Body of pancreas (tissue), 4 donors: ENCODE measurements at regions not wholly inside any gene's neighbourhood (a gene's known extent, or its start where the extent isn't known, plus 50 kb on each side); places are given as distances from the start of the nearest gene placed in this dataset.

Source experiments
- POLR2A ChIP-seq, 3 donors: fragments of 450-650 bp; IDR thresholded peaks; one replicate each; pipeline ENCODE4 v1.6.1; 2016; ENCODE audit warnings: antibody characterized with exemption in 3 of 3, mild to moderate bottlenecking in 2 of 3
- TF ChIP-seq, protein P1 (sequence below), 7 experiments: fragments of 450-650 bp in 4 of 7; fragments of 200-600 bp in 3 of 7; sonication (generic) in 3 of 7; IDR thresholded peaks; one replicate each; pipeline ENCODE4 v1.5.1; 2016 to 2019; ENCODE audit warnings: antibody characterized with exemption in 7 of 7

GRCh38 chr1:47696737-47697441 is 259.0 kb downstream of the FOXD2 start:
- no peak for TF ChIP-seq POLR2A (IDR thresholded peaks at IDR 0.05)
- TF ChIP-seq, protein P1, sequence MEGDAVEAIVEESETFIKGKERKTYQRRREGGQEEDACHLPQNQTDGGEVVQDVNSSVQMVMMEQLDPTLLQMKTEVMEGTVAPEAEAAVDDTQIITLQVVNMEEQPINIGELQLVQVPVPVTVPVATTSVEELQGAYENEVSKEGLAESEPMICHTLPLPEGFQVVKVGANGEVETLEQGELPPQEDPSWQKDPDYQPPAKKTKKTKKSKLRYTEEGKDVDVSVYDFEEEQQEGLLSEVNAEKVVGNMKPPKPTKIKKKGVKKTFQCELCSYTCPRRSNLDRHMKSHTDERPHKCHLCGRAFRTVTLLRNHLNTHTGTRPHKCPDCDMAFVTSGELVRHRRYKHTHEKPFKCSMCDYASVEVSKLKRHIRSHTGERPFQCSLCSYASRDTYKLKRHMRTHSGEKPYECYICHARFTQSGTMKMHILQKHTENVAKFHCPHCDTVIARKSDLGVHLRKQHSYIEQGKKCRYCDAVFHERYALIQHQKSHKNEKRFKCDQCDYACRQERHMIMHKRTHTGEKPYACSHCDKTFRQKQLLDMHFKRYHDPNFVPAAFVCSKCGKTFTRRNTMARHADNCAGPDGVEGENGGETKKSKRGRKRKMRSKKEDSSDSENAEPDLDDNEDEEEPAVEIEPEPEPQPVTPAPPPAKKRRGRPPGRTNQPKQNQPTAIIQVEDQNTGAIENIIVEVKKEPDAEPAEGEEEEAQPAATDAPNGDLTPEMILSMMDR (IDR thresholded peaks at IDR 0.05), result no peak
